ENCODE measurements at regions not wholly inside any gene's neighbourhood (a gene's known extent, or its start where the extent isn't known, plus 50 kb on each side); places are given as distances from the start of the nearest gene placed in this dataset.

- TF ChIP-seq POLR2A (IDR thresholded peaks at IDR 0.05) (no peak), CTCF (IDR thresholded peaks at IDR 0.05) (no peak)
These were observed 95.2 kb upstream of the SMIM36 start for GRCh38 chr17:55606488-55606815.
